CD4-positive, alpha-beta T cell treated with Interleukin-2 at 100 ng/mL for 4 hours (primary cell): ENCODE measurements at regions not wholly inside any gene's neighbourhood (a gene's known extent, or its start where the extent isn't known, plus 50 kb on each side); places are given as distances from the start of the nearest gene placed in this dataset.
"Not testable (repeated sequence)": the region's sequence is repeated elsewhere in the genome, so short reads cannot be mapped to it uniquely, and the experiment has no call there.

ENCODE experiments used
- DNase-seq: peaks from one replicate; pipeline ENCODE4 v3.0.0-alpha.2; 2020; ENCODE audit warnings: low spot score

- no peak for DNase-seq
These were observed 902.3 kb downstream of the GRID1 start for GRCh38 chr10:85464336-85464735.

GRCh38 chr10:85477979-85478378, 888.6 kb downstream of the GRID1 start:
- no peak for DNase-seq

- no peak for DNase-seq
These were observed 876.2 kb downstream of the GRID1 start for GRCh38 chr10:85490431-85490830.

- DNase-seq: no peak
These were observed 874.9 kb downstream of the GRID1 start for GRCh38 chr10:85491652-85492051.

GRCh38 chr10:85492684-85493083, 873.9 kb downstream of the GRID1 start:
- no peak for DNase-seq

- DNase-seq: no peak
These were observed 872.9 kb downstream of the GRID1 start for GRCh38 chr10:85493703-85494102.

- DNase-seq: not testable (repeated sequence)
These were observed 862.0 kb downstream of the GRID1 start for GRCh38 chr10:85504641-85505040.

GRCh38 chr10:85508159-85508558, 858.4 kb downstream of the GRID1 start:
- DNase-seq: no peak

- DNase-seq: no peak
These were observed 855.9 kb downstream of the GRID1 start for GRCh38 chr10:85510682-85511081.

GRCh38 chr10:85513436-85513835, 853.2 kb downstream of the GRID1 start:
- DNase-seq: no peak

- no peak for DNase-seq
These were observed 851.3 kb downstream of the GRID1 start for GRCh38 chr10:85515316-85515715.

- DNase-seq: no peak
These were observed 842.5 kb downstream of the GRID1 start for GRCh38 chr10:85524001-85524666.

GRCh38 chr10:85527616-85528317, 838.8 kb downstream of the GRID1 start:
- DNase-seq: no peak

GRCh38 chr10:85528318-85528652, 838.3 kb downstream of the GRID1 start:
- DNase-seq: no peak

GRCh38 chr10:85531706-85532105, 834.9 kb downstream of the GRID1 start:
- DNase-seq: no peak

- DNase-seq: no peak
These were observed 833.8 kb downstream of the GRID1 start for GRCh38 chr10:85532773-85533172.

GRCh38 chr10:85535926-85536325, 830.7 kb downstream of the GRID1 start:
- no peak for DNase-seq

GRCh38 chr10:85537561-85537960, 829.0 kb downstream of the GRID1 start:
- no peak for DNase-seq

GRCh38 chr10:85538601-85539000, 828.0 kb downstream of the GRID1 start:
- DNase-seq: no peak

- DNase-seq: no peak
These were observed 824.4 kb downstream of the GRID1 start for GRCh38 chr10:85542152-85542551.

GRCh38 chr10:85542936-85543730, 823.5 kb downstream of the GRID1 start:
- DNase-seq: no peak

GRCh38 chr10:85544956-85545355, 821.6 kb downstream of the GRID1 start:
- no peak for DNase-seq

- no peak for DNase-seq
These were observed 820.7 kb downstream of the GRID1 start for GRCh38 chr10:85545874-85546273.
